ENCODE measurements at regions not wholly inside any gene's neighbourhood (a gene's known extent, or its start where the extent isn't known, plus 50 kb on each side); places are given as distances from the start of the nearest gene placed in this dataset.
"Not testable (repeated sequence)": the region's sequence is repeated elsewhere in the genome, so short reads cannot be mapped to it uniquely, and the experiment has no call there.

DNA sequence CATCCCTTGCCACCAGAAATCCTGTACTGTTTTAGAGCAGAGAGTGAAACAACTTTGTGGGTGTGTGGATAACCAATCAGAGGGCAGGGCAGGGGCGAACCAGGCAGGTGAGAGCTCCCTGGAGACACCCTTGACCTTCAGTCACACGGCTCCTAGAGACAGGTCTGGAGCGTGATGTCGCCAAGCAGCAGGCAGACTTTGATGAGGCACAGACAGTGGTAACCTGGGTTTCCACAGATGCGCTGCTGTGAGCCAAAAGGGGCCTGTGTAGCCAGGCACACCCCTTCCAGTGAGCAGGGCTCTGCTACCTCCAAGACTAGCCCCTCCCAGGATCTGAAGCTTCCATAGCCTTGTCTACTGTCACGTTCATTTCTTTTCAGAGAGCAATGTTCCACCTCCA, 317.8 kb upstream of the ADCY2 start:
- no peak for DNase-seq (ENCODE audit: low read depth in 3 of 3)

DNA sequence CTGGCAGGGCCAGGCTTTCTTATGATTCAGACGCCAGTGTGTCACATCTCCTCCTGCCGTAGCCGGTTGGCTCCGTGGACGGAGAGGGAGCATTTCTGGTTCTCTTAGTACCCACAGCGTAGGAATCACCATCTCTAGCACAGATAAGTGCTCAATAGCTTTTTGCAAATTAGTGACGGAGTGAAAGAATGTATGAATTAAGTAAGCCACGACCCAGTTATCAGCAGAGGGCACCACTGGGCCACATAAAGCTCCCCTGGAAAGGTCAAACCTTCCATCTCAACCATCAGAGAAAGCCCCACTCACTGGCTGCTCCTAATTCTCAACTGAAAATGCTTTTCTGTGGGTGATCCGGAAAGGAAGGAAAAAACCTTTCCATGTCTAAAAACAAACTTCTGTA, 317.0 kb upstream of the ADCY2 start:
- DNase-seq (ENCODE audit: low read depth in 3 of 3): no peak

DNA sequence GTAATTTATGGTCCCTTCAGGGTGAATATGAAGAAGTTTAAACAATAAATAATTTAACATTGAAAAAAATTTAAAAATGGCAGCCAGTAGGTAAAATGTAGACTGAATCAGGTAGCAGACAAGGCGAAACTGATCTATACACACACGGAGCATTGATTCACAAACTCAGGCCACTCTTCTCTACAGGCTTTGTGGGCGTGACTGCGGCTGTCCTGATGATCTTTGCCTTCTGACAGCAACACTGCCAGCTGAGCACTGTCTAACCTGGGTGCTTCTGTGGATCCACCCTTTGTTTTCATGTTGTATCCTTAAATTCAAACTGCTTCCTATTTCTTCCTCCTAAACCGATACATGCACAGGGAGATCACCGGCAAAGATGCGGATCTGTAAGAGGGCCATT, 315.4 kb upstream of the ADCY2 start:
- DNase-seq (ENCODE audit: low read depth in 3 of 3): no peak

DNA sequence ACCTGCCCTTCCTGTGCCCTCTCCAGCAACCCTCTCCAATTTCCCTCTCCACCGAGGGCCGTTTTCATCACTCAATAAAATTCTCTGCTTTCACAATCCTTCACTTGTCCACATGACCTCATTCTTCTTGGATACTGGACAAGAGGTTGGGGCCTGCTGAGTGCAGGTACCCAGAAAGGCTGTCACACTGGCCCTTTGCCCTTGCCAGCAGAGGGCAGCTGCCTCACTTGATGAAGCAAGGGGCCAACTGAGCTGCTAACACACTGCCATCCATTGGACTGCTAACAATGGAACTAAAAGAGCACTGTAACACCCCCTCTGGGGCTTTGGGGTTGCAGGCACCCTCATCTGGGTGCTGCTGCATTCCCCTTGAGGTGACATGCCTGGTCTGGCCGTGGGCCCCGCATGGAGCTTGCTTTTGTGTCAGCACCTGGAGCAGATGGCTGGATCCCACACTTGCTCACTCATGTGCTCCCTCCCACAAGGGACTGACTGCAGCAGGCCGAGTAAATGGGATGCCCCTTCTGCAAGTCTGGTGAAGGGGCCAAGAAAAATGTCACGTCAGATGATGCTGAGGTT, 308.1 kb upstream of the ADCY2 start:
- no peak for DNase-seq (ENCODE audit: low read depth in 3 of 3)

DNA sequence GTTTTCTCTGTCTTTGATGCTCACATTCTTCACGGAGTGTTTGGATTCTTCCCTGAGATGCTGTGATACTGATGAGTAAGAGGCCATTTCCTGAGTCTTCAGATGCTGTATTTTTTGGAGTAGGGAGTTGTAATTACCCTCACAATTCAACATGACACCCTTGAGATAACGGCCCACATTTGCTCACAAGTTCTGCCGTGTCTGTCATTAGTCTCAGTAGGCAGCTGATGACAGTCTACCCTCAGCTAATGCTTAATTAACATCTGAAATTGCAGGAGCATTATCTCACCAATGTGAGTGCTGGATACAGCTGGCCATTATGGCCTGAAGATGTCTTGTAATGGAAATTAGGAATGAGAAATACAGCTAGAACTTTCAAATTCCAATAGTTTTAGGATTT, 307.1 kb upstream of the ADCY2 start:
- DNase-seq (ENCODE audit: low read depth in 3 of 3): no peak

DNA sequence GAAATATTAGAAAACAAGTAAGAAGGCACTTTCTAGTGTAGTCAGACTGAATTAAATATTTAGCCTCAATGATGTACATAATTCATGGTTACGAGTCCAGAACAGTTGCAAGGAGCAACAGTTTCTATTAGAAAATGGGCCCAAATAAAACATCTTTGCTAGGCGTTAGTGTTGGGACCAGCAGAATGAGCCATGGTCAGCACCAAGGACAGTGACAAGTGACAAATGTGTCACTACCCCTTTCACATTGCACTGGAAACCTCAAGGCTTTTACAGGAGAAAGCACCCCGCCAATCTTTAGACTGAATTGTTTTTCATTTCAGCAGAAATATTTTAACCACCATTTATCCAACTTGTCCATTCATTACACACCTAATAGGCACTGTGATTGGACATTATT, 301.3 kb upstream of the ADCY2 start:
- no peak for DNase-seq (ENCODE audit: low read depth in 3 of 3)

DNA sequence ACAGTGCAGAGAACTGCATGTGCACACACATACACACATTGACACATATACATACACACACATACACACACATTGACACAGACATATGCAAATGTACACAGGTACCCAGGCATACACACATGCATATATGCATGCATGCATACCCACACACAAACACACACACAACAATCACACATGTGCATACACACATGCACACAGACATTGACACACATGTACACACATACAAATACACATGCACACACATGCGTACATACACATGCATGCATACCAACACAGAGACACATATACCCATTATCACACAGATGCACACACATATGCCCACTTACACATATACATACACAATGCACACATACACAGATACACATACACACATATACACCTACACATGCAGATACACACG, 299.6 kb upstream of the ADCY2 start:
- no peak for DNase-seq (ENCODE audit: low read depth in 3 of 3)

DNA sequence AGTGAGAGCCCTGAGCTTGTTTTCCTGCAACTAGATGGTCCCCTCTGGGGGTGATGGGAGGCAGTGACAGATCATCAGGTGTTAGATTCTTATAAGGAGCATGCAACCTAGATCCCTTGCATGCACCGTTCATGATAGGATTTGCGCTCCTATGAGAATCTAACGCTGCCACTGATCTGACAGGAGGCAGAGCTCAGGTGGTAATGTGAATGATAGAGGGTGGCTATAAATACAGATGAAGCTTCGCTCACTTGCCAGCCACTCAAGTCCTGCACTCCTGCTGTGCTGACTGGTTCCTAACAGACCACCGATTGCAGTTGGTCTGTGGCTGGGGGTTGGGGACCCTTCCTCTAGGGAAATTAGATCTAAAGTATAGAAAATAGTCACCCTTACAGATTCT, 290.6 kb upstream of the ADCY2 start:
- DNase-seq (ENCODE audit: low read depth in 3 of 3): no peak

DNA sequence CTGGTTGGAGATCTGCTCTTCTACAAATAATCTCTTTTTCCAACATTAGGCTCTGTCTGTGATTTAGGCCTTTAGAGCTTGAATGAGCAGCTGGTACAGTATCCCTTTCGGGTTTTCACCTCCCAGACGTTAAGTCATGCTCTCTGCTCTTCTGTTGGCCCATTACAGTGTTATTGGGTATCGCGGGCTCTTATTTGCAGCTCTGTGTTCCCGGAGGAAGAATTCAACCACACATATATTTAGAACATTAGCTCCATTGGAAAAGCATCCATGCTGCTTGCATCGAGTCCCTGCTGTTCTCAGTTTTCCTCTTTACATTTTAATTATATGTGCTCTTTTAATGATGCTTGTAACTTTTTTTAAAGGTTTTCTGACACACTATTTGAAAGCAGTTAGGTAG, 278.0 kb upstream of the ADCY2 start:
- DNase-seq (ENCODE audit: low read depth in 3 of 3): no peak

DNA sequence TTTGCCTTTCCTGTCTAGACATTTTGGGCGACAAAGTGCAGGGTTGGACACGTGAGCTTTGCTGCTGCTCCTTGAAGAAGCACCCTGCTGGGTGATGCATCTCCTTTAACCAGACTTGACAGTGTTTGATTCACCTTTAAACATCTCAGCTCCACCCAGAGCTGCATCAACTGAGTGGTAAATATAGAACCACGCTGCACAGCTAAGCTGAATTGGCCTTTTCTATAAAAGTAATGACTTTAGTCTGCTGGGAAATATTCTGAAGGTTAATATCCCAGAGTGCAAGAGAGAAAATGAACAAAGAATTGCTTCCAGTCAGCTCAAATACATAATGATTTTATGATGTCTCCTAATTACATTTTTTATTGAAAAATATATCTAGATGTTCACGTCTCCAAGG, 264.3 kb upstream of the ADCY2 start:
- DNase-seq (ENCODE audit: low read depth in 3 of 3): no peak

DNA sequence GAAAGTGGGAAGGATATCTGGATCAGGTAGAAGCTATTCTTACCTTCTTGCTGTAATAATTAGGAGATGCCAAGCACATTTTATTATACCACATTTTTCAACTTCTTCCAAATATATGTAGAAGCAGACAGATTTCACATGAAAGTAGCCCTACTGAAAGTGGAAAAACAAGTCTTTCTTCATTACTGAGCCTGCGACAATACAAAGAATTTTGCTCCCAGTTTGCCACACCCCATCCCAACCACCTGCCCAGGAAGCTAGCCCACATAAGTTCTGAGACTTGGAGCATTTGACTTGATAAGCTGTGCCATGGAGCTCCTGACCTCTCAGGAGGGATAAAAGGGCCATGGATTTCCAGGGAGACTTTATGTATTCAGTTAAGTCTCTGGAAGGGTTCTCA, 249.1 kb upstream of the ADCY2 start:
- no peak for DNase-seq (ENCODE audit: low read depth in 3 of 3)

DNA sequence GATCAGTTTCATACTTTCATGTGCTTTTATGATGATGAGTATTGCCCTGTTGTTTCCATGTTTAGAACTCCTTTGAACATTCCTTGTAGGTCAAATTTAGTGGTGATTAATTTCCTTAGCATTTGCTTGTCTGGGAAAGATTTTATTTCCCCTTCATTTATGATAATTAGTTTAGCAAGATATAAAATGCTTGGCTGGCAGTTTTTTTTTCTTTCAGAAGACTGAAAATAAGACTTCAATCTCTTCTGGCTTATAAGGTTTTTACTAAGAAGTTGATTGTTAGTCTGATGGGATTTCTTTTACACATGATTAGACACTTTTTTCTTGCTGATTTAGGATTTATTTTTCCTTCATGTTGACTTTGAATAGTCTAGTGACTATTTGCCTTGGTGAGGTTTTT, 238.9 kb upstream of the ADCY2 start:
- DNase-seq (ENCODE audit: low read depth in 3 of 3): no peak

DNA sequence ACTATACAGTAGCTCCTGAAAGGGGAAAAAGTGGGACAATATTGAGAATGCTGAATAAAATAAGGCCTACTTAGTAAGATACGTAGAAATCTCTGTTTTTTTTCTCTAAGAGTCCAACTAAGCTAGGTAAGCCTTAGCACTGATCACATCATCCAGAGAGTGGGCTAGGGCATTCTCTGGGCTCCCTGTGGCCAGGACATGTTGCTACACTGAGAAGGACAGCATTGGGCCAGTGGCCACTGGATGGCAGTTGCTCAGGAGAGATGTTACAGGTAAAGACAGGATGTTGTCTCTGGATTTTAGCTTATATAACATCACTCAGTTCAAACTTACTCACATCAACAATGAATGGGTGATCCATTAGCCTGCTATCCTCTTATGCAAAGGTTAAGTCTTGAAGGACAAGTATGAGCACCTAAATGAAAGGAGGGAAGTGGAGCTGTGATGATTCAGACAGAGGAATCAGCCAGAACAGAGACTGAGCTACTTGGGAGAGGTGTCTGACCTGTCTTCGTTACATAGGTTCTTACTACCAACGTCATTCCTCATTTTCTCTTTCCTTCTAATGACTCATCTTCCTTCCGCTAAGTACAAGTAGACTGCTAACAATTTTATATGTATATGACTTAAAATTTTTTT, 226.6 kb upstream of the ADCY2 start:
- no peak for DNase-seq (ENCODE audit: low read depth in 3 of 3)

DNA sequence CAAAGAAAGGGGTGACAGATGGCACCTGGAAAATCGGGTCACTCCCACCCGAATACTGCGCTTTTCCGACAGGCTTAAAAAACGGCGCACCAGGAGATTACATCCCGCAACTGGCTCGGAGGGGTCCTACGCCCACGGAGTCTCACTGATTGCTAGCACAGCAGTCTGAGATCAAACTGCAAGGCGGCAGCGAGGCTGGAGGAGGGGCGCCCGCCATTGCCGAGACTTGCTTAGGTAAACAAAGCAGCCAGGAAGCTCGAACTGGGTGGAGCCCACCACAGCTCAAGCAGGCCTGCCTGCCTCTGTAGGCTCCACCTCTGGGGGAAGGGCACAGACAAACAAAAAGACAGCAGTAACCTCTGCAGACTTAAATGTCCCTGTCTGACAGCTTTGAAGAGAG, 225.2 kb upstream of the ADCY2 start:
- DNase-seq (ENCODE audit: low read depth in 3 of 3): not testable (repeated sequence)

DNA sequence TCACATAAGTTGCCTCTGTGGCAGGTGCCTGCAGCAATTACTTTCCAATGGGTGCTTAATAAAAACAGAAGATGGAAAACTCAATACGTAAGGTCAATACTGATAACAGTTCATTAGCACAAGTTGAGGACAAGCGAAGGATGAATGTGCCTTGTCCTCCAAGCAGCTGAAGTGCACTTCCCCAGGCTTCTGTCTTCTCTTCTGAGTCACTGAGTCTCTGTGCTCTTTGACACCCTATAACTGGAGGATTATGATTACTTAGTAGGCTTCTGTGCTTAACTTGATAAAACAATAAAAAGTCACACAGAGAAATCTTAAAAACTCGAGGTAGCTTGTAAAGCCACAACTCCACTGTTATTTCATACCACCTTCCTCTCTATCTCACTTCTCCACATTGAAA, 216.6 kb upstream of the ADCY2 start:
- DNase-seq (ENCODE audit: low read depth in 3 of 3): no peak

DNA sequence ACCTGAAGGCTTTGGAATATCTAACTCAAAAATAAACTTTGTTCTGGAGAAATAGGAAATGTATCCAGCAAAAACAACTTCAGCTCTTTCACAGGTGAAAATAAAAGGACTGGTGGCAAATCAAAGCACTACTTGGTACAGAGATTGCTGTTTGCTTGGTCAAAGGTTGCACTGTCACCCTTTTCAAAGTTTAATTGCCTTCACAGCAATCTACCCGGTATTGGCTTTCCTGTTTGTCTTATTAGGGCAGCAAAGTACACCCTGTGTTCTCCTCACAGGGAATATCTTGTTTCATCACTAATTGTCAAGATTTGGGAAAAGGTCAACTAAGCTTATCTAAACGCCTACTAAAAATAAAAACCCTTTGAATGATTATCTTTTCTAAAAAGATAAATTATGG, 214.1 kb upstream of the ADCY2 start:
- no peak for DNase-seq (ENCODE audit: low read depth in 3 of 3)

DNA sequence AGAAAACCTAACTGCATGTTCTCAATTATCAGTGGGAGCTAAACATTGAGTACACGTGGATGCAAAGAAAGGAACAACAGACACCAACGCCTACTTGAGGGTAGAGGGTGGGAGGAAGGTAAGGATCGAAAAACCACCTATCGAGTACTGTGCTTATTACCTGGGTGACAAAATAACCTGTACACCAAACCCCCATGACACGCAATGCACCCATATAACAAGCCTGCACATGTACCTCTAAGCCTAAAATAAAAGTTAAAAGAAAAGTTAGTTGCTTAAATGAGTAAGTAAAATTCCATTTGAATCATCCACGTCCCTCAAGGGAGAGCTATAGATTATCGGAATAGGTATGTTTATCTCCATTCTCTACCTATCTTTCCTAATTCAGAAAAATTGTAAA, 210.2 kb upstream of the ADCY2 start:
- DNase-seq (ENCODE audit: low read depth in 3 of 3): no peak

DNA sequence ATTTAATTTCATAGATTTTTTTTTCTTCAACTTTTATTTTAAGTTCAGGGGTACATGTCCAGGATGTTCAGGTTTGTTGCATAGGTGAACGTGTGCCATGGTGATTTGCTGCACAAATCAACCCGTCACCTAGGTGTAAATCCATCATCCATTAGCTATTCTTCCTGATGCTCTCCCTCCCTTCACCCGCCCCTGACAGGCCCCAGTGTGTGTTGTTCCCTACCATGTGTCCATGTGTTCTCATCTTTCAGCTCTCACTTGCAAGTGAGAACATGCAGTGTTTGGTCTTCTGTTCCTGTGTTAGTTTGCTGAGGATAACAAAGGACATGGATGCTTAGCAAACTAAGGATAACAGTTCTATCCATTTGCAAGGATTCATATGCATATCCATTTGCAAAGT, 209.1 kb upstream of the ADCY2 start:
- no peak for DNase-seq (ENCODE audit: low read depth in 3 of 3)

DNA sequence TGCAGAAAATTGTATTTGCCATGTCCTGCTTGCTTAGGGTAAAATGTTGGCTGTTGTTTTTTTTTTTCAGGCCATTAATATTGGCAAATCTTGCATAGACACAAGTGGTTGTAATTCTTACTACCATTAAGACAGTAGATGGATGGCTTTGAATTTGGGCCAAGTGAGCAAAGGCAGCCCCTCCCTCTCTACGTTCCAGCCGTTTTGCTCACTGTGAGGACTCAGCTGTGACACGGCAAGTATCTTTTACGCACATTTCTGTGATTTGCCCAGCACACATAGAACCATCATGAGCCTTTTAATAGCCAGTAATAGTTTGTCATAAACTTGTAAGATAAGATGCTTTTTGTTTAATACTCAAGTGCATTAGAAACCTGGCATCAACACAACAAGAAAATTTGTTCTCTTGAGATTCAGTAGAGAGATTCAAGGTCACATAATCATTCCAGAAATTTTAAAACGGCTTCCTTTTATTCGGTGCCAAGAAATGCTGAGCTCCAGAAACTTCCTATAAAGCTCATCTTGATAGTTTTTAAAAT, 205.2 kb upstream of the ADCY2 start:
- no peak for DNase-seq (ENCODE audit: low read depth in 3 of 3)

DNA sequence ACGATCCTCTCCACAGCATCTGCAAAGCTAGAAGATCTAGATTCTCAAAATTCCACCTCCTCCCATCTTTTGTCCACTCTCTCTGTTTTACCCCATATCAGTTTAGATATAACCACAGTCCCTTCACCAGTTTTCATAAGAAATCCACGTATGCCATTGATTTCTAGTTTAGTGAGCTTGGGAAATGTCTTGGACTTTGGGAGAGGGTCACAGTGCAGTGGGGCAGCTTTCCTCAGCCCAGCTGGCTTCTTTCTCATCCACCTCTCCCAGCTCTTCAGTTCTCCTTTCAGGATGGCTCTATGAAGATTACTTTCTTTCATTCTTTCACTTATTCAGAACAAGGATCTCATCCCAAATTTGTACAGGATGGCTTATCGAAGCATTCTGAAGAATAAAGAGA, 203.9 kb upstream of the ADCY2 start:
- DNase-seq (ENCODE audit: low read depth in 3 of 3): no peak

DNA sequence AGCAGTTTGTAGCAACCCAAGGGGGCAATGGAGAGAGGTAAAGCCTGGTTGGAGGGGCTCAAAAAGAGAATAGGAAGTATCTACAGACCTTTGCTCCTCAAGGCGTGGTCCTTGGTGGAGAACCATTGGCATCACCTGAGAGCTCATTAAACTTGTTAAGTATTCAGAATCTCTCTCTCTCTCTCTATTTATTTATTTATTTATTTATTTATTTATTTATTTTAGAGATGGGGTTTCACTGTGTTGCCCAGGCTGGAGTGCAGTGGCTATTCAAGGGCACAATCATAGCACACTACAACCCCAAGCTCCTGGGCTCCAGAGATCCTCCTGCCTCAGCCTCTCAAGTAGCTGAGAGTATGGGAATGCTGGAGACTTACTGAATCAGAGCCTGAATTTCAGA, 193.1 kb upstream of the ADCY2 start:
- DNase-seq (ENCODE audit: low read depth in 3 of 3): no peak

DNA sequence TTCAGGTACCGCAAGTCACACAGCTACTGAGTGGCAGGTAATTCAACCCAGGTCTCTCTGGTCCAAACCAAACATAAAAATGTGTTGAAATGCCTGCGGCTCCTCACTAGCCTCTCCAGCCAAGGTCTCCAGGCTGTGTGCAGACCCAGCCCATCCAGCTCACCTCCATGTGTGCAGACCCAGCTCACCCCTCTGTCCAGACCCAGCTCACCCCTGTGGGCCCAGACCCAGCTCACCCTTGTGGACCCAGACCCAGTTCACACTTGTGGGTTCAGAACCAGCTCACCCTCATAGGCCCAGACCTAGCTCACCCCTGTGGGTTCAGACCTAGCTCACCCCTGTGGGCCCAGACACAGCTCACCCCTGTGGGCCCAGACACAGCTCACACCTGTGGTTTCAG, 188.0 kb upstream of the ADCY2 start:
- DNase-seq (ENCODE audit: low read depth in 3 of 3): no peak

DNA sequence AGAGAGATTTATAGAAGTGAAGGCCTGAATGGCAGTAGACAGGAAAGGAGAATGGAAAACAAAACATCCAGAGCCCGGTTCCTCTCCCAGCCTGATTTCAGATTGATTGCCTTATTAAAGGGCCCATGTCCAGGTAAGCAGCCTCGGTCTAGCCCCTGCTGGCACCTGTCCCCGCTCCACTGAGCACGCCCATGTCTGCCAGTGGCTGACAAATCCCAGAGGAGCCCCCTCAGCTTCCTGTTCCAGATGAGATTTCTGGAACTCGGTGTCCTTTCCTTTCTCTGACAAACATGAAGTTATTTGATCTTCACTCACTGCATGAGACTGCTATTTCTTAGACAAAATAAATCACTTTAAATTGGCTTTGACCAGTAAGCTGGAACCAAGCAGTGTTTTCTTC, 187.0 kb upstream of the ADCY2 start:
- DNase-seq (ENCODE audit: low read depth in 3 of 3): no peak

DNA sequence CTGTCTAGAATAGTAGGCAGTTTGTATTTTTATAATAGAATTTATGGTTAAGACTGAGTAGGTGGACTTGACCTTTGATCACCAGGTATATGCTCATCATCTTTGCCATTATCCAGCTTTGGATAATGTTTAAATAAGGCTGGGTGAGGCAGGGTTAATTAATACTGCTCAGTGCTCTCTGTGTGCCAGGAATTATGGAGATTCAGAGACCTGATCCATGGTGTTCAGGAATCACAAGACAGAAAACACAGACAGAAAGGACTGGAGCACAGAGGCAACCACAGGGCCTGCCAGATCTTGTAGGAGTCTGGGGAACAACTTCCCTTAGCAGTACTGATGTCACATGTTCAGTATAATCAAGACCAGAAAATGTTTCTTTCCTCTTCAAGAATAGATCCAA, 186.3 kb upstream of the ADCY2 start:
- DNase-seq (ENCODE audit: low read depth in 3 of 3): no peak

Measured in stimulated activated CD4-positive, alpha-beta T cell treated with anti-CD3 and anti-CD28 coated beads, TNF-alpha, amount 100 ng/mL, for 24 hours (primary cell).